NCI-H774 (cell line): ENCODE measurements at regions not wholly inside any gene's neighbourhood (a gene's known extent, or its start where the extent isn't known, plus 50 kb on each side); places are given as distances from the start of the nearest gene placed in this dataset.
A peak's percentile ranks its signal among the peaks of the same experiment; 100 is the strongest.

Experiments used
- DNase-seq: peaks from one replicate; lab custom pipeline; 2025; lab: John Stamatoyannopoulos, UW

DNA sequence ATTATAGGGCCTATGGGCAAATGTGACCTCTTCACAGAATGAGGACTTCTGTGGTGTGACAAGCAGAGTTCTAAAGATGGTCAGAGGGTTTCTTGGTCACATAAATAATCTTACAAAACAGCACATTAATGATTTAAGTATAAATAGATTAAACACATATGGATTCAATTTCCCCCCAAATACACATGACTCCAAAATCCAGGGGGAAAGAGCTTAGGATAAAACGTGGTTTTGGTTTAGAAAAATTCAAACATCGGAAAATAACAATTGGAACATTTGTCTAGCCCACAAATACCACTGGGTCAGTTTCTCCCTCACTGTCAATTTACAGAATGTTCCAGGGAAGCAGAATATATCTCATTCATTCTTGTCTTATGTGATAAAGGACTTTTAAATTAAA lies 283.1 kb downstream of the COG6 start:
- DNase-seq, result no peak

- DNase-seq, result no peak
These were observed 285.8 kb downstream of the COG6 start for GRCh38 chr13:39941236-39941635.

- DNase-seq, result no peak
These were observed 286.6 kb downstream of the COG6 start for GRCh38 chr13:39941911-39942551.

DNA sequence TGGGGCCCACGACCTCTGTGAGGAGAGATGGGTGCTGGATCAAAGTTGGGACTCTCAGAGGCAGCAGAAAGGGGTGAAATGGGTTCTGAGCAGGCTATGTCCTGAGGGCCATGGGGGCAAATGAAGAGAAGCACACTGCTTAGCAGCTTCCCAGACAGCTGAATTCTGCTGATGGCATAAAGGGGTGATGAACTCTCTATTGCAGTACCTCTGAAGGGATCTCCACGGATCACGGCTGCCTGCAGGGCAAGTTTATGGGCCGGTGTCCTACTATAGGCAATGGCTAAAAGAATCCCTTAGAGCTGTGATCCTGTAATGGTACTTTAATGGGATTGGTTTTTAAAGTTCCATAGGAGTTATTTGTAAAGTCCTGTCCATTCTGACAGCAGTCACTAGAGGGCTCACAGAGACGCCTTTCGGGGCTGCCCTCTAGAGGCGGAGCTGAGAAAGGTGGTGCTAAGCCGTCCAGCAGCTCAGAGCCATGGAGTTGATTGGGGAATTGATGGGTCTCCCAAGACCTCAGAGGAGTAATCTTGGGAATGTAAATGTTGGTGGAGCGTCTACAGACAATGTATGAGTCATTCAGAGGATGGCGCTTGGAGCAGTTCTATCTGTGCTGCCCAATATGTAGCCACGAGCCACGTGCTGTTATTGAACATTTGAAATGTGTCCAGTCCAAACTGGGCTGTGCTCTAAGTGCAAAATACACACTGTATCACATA lies 287.3 kb downstream of the COG6 start:
- DNase-seq, result peak; percentile 8

DNA sequence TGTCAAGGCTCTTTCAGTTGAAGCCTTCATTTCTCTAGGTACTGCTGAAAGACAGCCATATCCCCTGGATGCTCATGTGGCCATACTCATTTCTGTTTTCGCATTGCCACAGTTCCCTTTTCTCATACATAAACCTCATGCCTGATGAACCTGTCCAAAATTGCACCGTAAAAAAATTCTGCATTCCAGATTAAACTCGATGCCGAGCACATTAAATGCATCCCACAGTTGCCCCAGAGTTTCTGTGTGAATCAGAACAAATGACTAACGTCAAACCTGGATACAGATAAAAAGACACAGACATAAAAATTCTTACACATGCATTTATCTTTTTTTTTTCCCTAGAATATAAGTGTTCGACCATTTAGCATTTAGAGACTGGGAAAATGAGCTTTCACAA lies 288.2 kb downstream of the COG6 start:
- no peak for DNase-seq

DNA sequence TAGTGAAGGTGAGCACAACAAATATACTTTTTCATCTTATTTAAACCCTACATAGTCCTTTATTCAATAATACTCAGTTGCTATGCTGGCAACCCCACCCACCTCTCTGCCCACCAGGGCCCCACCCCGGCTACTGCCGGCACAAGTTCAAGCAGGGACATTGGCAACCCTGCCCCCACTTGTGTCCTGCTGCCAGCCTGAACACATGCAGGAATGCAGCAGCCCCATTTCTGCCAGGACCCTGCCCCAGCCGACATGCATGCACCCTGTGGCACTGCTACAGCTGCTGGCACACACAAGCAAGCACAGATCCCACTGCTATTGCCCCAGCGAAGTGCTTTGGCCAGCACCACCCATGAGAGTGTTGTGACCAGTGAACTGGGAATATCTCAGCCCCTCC lies 289.8 kb downstream of the COG6 start:
- no peak for DNase-seq

DNA sequence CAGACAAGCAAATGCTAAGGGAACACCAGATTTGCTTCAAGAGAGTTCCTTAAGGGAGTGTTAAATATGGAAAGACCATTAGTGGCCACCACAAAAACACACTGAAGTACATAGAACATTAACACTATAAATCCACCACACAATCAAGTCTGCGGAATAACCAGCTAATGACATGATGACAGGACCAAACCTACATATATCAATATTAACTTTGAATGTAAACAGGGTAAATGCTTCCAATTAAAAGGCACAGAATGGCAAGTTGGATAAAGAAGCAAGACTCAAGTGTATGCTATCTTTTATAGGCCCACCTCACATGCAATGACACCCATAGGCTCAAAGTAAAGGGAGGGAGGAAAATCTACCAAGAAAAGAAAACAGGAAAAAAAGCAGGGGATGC lies 291.3 kb downstream of the COG6 start:
- no peak for DNase-seq

GRCh38 chr13:39951301-39951700 lies 295.8 kb downstream of the COG6 start:
- no peak for DNase-seq

GRCh38 chr13:39952249-39953233 lies 297.1 kb downstream of the COG6 start:
- no peak for DNase-seq

DNA sequence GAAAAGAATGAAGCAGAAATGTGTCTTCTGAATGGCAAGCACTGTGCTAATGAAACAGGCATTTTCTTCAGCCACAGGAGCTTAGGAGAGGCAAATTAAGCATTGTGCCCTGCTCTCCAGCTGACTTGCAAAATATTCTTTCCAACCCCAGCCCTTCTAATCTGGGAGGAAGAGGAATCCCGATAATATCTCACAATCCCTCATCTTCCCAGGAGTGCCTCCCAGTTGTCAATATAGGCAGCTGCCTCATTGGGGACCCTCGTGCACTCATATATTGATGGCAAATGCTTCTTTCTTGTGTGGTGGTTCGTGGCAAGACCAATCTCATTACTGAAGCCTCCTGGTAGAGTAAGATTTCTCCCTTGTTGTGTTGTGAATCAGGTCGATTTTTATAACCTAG lies 299.0 kb downstream of the COG6 start:
- no peak for DNase-seq

GRCh38 chr13:39955560-39955959 lies 300.1 kb downstream of the COG6 start:
- no peak for DNase-seq

DNA sequence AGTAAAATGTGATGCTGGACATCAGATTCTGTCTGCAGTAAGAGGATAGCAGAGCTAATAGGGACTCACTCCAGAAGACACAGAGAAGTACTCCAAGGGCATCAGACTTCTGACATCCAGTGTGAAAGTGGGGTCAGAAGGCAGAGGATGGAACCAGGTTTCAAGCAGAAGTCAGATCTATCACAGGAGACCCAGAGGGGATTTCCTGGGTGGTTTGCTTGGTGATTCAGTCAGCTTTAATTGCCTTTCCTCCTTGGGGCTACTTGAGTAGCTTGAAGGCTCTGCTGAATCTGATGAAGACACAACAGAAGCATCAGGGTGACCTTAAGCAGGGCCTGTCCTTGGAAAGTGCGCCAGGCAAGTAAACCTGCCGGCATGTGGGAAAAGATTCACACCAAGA lies 300.6 kb downstream of the COG6 start:
- DNase-seq, result no peak

- no peak for DNase-seq
These were observed 302.6 kb downstream of the COG6 start for GRCh38 chr13:39957868-39958677.

- DNase-seq, result no peak
These were observed 304.2 kb downstream of the COG6 start for GRCh38 chr13:39959497-39960144.

DNA sequence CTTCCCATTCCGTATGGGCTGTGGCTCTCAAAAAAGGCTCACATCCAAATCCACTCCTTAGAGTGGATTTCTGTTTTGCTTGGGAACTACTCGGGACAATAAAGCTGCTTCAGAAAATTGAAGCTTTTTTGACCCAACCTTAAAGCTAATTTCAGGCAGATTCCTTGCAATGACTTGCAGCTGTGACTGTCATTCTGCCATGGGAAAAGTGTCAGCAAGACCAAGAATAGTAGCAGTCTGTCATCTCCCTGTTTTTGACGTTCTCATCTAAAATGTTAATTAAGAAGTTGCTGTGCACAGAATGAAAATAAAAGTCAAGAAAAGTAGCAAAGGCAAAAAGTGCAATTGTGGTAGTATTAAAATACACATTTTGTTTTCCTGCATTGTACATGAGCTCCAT lies 304.7 kb downstream of the COG6 start:
- DNase-seq, result no peak

GRCh38 chr13:39961036-39961435 lies 305.6 kb downstream of the COG6 start:
- DNase-seq, result no peak

DNA sequence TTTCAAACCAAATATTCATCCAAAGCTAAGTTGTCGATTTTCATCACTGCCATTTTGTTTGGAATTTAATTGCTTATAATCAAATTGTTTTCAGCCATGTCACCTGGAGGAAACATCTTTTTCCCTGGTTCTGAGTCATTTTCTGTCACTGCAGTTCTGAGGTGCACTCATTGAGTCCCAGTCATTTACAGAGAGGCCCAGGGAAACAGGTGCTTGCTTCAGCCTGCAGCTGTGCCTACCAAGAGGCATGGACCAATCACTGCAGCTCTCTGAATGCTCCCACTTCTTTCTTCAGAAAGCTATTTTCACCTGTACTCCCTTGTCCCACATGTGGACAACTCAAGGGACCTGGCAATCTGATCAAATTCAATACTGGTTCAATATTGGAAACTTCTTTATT lies 308.1 kb downstream of the COG6 start:
- no peak for DNase-seq

GRCh38 chr13:39965309-39965708 lies 309.8 kb downstream of the COG6 start:
- no peak for DNase-seq

DNA sequence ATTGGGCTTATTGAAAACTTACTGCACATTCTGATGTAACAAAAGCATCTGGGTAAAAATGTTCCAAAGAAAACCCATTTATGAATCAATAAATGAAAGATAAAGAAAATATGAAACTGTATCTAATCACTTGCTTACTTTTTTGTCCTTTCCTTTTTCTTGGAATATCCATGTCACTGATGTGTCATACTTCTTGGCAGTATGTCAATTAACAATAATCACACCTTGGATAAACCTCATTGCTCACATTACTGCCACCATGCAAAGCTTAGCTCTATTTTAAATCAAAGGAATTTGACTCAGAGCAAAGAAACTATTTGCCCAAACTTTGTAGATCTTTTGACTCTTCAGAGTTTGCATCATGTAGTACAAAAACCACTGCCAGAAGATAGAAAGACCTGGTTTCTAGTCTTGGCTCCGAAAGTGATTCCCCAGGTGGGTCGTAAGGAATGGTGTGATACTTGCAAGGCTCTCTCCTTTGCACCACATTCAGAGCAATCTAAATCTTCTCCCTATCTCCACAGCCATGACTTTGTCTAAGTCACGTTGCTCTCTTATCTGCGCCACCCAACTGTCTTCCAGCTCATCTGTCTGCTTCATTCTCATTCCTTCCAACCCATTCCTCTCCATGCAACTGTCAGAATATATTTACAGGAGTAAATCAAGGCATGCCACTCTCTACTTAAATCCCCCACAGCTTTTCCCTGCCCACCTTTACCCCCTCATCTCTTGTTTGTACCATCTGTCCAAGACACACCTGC lies 311.9 kb downstream of the COG6 start:
- DNase-seq, result no peak

DNA sequence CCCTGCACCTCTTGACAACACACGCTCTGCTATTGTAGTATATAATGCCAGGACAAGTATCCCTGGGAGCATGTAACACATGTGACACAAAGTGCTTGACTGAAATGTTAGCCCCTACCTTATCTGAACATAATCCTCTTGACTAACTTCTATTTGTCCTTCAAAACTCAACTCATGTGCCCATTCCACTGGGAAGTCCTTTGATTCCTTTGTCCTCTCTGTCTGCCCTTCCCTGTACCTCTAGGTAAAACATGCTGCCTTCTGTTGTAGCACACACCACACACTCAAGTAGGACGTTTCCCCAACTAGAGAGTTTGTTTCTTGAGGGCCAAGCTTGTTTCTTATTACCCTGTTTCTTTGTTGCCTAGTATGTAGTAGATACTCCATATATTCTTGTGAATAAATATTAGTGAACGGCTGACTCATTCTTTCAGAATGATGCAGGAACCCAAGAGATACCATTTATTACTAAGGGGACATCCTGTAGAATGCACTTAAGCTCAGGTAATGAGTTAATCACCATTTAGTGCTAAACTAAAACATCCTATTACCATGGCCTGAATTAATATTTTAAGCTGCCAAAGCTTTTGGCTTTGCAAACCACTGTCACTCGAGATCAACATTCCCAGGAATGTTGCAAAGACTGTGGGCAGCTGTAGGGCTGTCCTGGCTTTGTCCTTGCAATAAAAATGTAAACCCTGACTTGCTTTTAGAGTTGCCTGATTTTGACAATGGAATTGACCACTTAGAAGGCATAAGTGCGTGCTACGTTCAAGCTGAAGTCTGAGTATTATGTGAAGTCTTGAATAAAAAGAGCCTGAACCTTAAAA lies 313.4 kb downstream of the COG6 start:
- DNase-seq, result no peak
